ACHN (cell line): ENCODE measurements at regions not wholly inside any gene's neighbourhood (a gene's known extent, or its start where the extent isn't known, plus 50 kb on each side); places are given as distances from the start of the nearest gene placed in this dataset.

Source experiments
- DNase-seq: peaks from one replicate; pipeline ENCODE4 v3.0.0-alpha.2; 2015
- in situ Hi-C: cut with HindIII; loops from 2 replicates; pipeline ENCODE4 v1.10.0; 2017; ENCODE audit warnings: low sequenced_read_pairs, low pct_ligation_motif_present, low pct_unique_long_range_greater_than_20kb

DNA sequence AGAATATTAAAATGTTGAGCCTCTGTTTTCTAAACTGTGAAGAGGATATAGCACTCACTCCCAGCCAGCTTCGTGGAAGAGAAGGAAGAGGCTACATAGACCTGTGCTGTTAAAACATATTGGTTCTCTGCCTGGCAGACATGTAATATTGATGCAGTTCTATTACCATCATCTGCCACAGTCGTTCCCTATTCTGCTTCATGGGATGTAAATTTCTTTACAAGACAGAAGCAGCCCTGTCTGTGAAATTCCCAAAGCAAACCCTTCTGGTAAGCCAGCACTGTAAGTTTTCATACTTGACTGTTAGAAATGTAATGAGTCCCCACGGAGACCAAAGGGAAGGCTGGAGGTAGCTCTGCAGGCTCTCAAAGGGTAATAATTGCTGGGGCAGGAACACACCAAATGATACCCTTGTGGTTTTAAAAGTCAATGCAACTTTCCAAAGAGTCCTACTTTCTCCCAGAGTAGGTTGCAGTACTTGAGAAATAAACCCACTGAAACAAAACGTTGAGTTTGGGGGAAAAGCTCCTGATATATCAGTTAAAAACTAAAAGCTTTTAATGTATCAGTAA is 129.9 kb upstream of the HES1 start:
- DNase-seq, result no peak
- in situ Hi-C loops, result no loop called here

GRCh38 chr3:194007592-194008337 is 128.2 kb upstream of the HES1 start:
- DNase-seq, result no peak
- in situ Hi-C loops, result no loop called here

GRCh38 chr3:194009019-194009418 is 126.9 kb upstream of the HES1 start:
- DNase-seq, result no peak
- in situ Hi-C loops, result no loop called here

DNA sequence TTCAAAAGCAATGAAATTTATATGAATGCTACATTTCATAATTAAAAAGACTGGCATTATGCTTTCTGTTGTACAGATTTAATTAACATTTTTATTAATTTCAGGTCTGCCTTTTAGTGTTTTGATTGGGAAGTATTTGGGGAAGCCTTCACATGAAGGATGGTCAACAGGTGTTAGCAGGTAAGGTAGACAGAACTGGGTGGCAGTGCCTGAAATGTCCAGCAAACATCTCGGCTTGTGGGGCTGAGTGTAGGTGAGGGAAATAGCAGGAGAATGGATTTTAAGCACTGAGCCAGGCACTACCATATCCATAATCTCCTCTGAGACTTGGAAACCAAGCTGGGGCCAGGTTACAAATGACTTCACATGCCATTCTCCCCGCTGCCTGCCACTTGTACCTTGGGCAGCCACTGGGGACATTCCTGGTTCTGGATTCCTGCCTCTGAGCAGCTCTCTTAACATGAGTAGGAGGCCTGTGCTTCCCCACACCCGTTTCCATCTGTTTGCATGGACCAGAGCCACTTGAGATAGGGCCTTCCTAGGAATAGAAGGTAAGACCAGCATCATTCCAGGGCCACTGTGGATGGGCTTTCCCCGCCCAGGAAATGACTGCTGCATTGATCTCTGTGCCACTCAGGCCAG is 125.9 kb upstream of the HES1 start:
- no peak for DNase-seq
- in situ Hi-C loops, result no loop called here

DNA sequence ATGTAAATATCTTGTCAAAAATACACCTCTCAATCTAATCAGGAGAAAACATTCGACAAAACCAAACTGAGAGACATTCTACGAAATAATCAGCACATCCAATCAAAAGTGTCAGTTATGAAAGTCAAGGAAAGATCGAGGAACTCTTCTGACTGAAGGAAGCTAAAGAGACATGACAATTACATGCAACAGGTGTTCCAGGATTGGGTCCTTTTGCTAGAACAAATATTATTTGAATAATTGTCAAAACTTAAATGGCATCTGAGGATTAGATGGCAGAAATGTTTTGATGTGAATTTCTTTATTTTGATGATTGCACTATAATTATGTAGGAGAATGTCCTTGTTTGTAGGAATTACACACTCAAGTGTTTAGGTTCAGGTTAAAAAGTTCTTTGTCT is 124.1 kb upstream of the HES1 start:
- DNase-seq, result no peak
- in situ Hi-C loops, result no loop called here

DNA sequence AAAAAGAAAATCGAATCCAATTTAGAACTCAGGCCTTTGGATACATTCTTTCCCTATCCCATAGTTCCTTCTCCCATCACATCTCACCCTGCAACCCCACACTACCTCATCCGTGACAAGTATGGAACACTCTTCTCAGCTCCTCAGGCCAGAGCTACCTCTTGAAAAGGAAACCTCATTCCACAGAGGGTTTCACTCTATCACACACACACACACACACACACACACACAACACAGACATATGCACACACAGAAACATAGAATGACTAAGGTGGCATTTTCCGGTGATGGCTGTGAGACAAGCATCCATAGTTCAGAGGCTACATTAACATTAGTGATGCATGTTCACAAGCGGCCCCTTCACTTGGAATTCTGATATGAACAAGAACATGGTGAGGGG is 122.0 kb upstream of the HES1 start:
- in situ Hi-C loops, result no loop called here

DNA sequence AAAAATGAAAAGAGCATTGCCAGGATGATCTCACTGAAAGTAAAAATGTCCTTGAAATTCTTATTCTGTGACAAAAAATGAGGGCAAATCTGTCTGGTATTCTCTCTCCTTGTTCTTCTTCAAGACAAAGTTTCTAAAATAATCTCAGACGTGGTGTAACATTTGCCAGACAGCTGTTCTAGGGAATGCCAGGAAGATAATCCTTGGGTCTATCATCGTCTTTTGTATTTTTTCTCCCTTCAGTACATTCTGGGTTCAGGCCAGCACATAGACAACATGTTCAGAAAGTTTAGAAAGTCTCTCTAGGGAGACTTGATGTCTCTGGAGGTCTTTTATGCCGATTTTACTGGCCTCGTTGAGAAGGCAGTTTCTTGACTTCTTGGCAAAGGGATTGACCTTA is 121.2 kb upstream of the HES1 start:
- in situ Hi-C loops, result no loop called here
- no peak for DNase-seq

More for the DNA sequence above, 122.0 kb upstream of the HES1 start:
- DNase-seq, result no peak

GRCh38 chr3:194019398-194020165 is 116.4 kb upstream of the HES1 start:
- no peak for DNase-seq
- in situ Hi-C loops, result no loop called here

- in situ Hi-C loops, result no loop called here
- no peak for DNase-seq
Observed at GRCh38 chr3:194022052-194022451, 113.9 kb upstream of the HES1 start.

DNA sequence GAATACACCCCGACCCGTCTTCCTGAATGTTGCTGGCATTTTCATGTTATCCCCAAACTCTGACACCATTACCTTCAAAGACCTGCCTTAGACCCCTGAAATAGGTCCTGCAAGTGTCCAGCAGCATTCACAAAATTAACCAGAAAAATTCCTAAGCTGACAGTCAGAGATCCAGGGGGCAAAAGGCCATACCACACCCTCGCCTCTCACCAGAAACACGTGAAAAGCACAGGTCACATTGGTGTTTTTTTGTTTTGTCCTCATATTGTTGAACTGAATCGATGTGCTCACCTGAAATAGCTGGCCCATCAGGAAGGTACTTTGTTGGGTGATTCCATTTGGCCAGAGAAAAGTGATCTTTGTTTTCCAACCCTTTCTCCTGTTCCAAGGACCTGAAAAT is 113.1 kb upstream of the HES1 start:
- in situ Hi-C loops, result no loop called here
- no peak for DNase-seq

DNA sequence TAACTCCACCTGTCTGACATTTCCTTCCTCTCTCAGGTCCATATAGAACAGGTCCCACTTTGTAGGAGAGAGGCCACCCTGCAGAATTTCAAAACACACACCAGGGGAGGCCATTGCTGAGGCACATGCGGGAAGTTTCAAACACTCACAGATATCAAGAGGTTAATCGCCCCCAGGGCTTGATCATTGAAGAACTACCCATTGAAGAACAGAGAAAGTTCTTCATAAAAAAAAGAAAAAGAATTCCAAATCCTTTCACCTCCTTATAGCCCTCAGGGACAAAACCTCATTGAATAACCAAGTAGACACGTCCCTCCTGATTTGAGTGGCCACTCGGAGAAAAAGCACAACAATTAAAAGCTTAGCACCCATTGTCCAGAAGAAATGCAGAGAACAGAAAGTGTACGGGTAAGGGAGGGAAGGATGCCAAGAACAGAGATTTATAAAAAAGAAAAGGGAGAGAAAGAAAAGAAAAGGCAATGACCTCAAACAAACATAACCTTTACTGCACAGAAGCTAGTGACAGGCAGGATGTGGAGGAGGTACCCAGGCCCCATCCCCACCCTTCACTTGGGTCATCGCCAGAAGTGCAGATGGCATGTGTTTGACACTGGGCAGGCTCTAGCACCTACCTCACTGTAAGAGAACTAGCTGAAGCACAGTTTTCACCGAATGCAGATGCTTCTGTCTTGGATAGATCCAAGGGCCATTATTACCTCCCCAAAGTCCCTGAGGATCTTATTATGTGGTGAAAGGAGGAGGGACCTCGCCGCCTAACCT is 112.3 kb upstream of the HES1 start:
- in situ Hi-C loops, result no loop called here
- no peak for DNase-seq

- DNase-seq, result no peak
- in situ Hi-C loops, result no loop called here
Observed at GRCh38 chr3:194025119-194025518, 110.8 kb upstream of the HES1 start.

- in situ Hi-C loops, result no loop called here
- no peak for DNase-seq
Observed at GRCh38 chr3:194025951-194026350, 110.0 kb upstream of the HES1 start.

DNA sequence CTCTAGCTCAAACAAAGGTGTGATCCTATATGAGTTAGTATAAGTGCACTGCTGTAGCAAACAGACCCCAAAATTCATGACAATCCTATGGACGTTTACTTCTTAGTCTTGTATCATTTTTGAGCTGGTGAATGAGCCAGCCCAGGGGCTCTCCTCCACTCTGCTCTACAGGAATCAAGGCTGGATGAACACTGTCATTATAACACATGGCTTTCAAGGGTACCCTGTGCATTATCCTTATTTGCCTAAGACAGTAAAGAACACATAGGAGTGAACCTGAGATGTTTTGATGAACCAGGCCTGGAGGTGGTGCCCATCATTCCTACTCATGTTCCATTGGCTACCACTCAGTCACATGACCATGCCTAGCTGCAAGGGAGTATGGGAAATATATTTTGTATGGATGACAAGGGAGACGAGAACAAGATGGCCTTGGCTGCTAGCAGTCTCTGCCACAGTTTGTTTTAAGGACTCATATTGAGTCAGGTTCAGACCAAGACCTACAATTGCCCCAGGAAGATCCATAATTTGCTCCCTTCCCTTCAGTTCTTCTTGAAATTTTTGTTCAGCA is 107.4 kb upstream of the HES1 start:
- in situ Hi-C loops, result no loop called here
- no peak for DNase-seq

DNA sequence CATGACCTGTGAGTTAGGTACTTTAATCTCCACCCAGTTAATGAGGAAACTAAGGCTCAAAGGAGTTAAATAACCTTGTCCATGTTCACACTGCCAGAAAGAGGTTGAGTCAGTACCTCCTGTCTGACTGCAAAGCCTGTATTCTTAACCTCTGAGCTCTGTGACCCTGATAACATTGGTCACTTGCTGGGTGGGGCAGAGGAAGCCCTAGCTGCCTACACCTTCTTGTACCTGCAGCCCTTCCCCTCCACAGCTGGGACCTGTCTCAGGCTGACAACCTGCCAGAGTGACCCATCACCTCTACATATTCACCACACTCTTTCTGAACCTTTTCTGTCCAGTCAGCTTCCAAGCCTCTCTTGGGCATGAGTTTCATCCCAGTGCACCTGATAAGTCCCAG is 106.1 kb upstream of the HES1 start:
- in situ Hi-C loops, result no loop called here
- no peak for DNase-seq

- in situ Hi-C loops, result no loop called here
- DNase-seq, result no peak
Observed at GRCh38 chr3:194030372-194030771, 105.6 kb upstream of the HES1 start.

- in situ Hi-C loops, result no loop called here
- DNase-seq, result no peak
Observed at GRCh38 chr3:194031349-194031748, 104.6 kb upstream of the HES1 start.

DNA sequence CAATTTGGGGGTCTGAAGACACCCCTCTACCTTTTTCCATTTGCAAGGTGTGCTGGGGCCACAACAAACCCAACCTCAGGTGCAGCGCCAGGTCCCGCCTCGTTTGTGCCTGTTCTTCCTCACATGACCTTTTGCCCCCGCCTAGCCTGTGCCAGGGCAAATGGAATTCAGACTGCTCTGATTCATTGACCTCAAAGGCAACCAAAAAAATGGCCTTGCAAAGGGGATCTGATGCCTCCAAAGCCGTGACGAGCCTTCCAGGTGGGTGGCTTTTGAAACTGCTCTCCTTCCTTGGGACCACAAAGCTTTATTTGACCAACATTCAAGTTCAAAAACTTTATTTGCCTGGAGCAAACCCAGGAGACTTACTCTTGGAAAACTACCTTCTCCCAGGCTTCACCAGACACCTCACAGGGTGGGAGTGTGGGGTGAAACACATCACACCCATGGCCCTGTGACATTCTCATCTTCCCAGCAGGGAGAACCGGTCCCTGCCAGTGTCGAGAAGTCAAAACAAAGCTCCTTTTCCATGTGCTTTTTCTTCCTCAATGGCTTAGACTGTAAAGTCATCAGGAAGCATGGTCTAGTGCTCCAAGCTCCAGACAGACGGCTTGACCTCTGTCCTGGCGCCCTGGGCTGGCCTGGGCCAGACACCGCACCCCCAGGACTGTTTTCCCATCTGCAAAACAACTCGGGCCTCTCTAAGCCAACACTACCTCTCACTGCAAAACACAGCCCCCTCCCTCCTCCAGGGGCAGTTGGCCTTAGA is 103.9 kb upstream of the HES1 start:
- DNase-seq, result no peak
- in situ Hi-C loops, result no loop called here
